GM21528 (cell line): ENCODE measurements at regions not wholly inside any gene's neighbourhood (a gene's known extent, or its start where the extent isn't known, plus 50 kb on each side); places are given as distances from the start of the nearest gene placed in this dataset.
"Not testable (repeated sequence)": the region's sequence is repeated elsewhere in the genome, so short reads cannot be mapped to it uniquely, and the experiment has no call there.

Experiments
- ATAC-seq: cut with Tn5 transposase; IDR thresholded peaks from one replicate; pipeline ENCODE4 v1.9.1; 2021; ENCODE audit warnings: mild to moderate bottlenecking, moderate library complexity; ENCODE audit not compliant: unreplicated experiment, low FRiP score

DNA sequence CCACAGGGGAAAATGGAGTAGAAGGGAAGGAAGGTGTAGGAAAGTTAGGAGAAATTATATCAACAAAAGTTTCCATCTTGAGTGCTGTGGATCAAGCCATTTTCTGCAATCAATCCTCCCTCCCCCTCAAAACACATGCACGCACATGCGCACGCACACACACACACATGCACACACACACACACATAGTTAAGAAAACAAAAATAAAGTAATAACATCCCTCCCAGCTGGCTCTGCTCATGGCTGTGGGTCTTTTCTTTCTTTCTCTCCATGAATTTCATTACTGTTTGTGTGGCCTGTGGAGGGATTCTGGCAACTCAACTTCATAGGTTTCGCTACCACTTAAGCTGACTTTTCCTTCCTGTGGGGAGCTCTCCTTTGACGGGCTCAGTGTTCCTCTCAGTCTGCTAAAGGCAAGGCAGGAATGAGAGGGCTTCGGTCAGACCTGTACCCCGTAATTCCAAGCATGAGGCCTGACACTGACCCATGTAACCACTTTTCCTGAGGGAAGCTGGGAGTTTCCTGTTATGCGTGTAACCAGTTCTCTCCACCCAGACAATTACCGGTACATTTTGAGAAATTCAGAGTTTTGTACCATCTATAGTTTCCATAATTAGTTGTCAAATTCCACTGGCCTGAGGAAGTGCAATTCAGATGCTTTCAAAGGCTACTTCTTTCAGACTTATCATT is 79.8 kb downstream of the ZNF92 start:
- ATAC-seq, result no peak

DNA sequence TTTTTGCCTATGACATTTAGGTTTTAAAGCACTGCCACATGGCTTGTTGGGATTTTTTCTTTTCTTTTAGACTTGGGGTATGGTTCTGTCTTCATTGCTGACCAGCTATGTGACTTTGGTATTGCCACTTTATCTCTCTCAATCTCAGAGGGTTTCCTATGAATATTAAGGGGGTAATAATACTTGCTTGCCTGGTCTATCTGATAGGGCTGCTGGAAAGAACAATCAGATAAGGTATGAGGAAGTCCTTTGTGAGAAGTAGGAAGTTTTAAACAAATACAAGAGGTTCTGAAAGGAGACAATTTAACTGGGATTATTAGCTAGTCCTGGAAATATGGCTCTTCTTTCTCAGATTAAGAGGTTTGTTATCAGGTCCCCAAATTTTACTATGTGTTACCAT is 80.8 kb downstream of the ZNF92 start:
- no peak for ATAC-seq

DNA sequence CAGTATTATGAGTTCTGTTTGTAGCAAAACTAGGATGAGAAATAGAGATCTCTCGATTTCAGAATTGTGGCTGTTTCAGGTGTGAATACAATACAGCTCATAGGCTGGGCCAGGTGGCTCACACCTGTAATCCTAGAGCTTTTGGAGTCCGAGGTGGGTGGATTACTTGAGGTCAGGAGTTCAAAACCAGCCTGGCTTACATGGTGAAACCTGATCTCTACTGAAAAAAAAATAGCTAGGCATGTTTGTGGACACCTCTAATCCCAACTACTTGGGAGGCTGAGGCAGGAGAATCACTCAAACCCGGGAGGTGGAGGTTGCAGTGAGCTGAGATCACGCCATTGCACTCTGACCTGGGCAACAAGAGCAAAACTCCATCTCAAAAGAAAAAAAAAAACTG is 81.4 kb downstream of the ZNF92 start:
- ATAC-seq, result not testable (repeated sequence)

DNA sequence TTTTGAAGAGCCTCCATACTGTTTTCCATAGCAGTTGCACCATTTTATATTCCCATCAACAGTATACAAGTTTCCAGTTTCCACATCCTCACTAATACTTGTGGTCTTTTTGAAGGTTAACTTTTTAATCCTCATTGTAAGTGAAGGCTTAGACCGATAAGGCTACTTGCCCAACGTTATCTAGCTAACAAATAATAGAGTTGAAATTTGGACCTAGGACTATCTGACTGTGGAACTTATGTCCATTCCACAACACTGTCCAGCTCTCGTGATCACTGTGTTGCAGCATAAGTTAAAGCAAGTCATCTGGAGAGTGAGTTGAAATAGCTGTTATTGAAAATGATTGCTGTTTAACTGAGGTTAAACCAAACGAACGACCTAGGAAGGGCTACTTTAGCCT is 84.0 kb downstream of the ZNF92 start:
- ATAC-seq, result no peak

DNA sequence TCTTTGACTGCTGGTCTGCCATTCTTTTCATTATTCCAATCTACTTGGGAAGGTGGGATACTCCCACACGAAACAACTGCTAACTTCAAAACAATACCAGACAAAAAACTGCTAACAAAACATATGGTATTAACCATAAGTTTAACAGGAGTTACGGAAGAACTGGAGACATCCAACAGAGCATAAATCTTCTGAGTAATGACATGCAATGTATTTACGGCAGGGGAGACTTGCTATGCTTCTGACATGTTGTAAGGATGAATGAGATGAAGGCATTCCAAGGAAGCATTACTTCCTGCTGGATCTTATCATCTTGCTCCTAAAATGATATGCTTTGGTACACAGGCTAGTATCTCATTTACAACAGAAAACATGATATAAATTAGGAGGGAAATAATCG is 85.8 kb downstream of the ZNF92 start:
- ATAC-seq, result no peak

DNA sequence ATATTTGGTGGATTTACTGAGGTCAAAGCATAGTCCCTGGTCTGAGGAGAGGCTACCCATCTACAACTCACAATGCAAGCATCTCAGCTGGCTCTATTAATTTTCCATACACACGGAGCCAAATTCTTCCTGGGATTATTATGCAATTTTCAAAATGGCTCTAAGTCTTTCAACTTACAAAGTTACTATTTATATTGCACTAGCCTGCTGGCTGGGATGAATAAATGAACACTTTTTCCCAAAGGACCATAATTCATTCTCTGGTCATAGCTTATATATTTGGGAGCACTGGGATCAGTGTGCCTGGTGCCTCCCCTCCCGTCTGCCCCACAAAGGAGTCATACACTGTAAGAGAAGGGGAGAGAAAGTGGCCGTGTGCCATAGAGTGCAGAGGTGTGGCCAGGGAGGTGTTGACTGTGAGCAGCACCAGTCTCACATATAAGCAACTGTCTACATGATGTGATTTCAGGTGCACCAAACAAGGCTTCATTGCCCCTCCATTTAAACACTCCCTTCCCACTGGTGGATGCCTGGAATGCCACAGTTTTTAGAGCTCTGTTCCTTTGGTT is 88.6 kb downstream of the ZNF92 start:
- no peak for ATAC-seq

DNA sequence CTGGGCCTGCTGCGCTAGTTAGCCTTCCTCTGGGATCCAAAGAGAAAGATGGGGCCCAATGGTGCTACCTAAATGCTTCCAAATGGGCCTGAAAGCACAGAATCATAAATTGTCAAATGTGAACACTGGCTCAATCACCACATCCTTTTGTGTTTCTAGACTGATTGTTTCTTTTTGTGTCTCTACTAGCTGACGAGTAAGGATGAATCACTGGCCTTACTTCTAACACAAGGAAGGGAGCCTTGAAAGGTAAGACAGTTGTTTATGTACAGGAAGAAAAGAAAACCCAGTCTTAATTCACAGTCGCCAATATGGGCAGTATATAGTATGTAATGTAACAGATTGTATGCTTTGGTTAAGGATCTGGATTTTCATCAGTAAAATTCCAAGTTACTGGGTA is 89.5 kb downstream of the ZNF92 start:
- ATAC-seq, result no peak

DNA sequence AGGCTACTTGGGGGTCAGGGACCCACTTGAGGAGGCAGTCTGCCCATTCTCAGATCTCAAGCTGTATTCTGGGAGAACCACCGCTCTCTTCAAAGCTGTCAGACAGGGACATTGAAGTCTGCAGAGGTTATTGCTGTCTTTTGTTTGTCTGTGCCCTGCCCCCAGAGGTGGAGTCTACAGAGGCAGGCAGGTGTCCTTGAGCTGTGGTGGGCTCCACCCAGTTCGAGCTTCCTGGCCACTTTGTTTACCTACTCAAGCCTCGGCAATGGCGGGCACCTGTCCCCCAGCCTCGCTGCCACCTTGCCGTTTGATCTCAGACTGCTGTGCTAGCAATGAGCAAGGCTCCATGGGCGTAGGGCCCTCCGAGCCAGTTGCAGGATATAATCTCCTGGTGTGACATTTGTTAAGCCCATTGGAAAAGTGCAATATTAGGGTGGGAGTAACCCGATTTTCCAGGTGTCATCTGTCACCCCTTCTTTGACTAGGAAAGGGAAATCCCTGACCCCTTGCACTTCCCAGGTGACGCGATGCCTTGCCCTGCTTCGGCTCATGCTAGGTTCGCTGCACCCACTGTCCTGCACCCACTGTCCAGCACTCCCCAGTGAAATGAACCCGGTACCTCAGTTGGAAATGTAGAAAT is 96.4 kb downstream of the ZNF92 start:
- not testable (repeated sequence) for ATAC-seq

DNA sequence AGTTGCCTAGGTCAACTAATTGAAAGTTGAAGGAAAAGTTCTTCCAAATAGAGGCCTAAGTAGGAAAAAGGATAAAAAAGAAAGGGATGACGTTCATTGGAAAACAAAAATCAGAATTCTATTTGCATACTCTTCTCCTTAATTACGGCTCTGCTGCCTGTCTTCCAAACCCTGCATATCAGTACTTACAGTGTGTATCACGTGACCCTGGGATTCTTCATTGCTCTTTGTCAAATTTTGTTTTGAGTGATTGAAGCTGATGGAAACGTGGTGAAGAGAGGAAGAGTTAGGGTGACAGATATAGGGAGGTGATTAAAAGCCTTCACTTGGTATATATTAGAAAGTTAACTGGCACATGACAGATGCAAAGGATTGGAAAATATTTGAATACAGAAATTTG is 97.9 kb downstream of the ZNF92 start:
- no peak for ATAC-seq

DNA sequence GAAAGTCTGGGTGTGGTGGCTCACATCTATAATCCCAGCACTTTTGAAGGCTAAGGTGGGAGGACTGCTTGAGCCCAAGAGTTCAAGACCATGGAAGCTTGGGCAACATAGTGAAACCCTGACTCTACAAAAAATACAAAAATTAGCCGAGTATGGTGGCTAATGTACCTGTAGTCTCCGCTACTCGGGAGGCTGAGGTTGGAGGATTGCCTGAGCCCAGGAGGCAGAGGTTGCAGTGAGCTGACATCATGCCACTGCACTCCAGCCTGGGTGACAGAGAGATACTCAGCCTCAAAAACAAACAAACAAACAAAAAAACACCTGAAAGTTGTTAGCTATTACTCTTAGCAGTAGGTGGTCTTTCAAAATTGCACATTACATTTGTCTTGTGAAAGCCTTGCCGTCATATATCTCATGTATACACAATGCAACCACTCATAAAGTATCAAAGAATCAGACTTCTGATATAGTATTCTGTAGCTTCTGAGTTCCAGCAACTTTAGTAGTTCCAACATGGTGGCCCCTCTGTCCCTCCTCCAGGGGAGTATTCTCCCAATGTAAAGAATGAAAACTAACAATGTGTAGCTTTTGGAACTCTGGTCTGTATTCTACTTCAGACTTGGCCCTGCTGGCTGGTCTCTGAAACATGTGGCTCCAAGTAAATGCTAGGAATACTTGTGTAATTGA is 101.5 kb downstream of the ZNF92 start:
- ATAC-seq, result peak; percentile 25

DNA sequence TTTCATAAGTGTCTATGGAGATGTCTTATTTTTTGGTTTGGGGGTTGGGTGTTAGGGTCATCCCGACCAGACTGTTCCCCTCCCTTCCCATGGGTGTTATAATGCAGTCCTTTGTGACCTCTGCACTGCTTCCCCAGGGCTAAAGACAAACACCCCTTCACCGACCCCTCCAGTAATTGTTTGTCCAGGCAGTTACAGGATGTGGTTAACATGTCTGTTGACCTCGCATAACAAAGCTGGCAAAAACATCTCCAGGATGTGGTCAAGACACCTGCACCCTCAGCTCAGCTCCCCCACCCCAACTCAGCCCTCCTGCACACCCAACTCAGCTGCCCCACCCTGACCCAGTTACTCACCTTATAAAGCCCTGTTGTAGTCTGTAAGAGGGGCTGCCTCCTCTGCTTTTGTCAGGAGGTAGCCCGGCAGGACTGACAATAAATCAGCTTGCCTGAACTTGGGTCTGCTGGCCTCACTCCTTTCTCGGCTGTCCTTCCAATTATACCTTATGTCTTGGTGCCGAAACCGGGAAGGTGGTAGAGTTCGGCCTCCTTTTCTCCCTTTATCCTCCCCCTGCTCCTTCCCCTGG is 102.2 kb downstream of the ZNF92 start:
- peak; percentile 92 for ATAC-seq

DNA sequence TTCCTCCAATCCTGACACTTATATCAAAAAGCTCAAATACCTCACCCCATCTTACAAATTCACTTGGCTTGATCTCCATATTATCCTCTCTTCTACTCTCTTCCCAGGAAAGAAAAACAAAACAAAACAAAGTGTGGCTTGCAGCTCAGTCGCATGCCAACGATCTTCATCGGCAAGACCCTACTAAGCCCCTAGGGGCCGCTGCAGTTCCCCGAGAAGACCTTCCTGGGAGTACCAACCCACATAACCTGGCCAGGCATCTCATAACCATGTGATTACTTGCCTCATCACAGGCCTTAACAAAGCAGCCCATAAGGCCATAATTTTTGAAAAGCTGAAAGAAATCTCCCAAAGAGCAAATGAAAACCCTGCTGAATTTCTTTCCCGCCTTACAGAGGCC is 103.7 kb downstream of the ZNF92 start:
- no peak for ATAC-seq

DNA sequence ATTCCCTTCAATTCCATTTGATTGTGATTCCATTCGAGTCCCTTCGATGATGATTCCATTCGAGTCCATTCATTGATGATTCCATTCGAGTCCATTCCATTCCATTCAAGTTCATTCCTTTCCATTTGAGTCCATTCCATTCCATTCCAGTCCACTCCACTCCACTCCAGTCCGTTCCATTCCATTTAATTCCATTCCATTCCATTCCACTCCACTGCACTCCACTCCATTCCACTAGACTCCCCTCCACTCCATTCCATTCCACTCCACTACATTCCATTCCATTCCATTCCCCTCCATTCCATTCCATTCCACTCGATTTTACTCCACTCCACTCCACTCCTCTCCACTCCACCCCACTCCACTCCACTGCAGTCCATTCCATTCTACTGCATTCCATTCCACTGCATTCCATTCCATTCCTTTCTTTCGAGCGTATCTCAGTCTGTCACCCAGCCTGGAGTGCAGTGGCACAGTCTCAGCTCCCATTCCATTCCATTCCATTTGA is 115.7 kb downstream of the ZNF92 start:
- no peak for ATAC-seq

DNA sequence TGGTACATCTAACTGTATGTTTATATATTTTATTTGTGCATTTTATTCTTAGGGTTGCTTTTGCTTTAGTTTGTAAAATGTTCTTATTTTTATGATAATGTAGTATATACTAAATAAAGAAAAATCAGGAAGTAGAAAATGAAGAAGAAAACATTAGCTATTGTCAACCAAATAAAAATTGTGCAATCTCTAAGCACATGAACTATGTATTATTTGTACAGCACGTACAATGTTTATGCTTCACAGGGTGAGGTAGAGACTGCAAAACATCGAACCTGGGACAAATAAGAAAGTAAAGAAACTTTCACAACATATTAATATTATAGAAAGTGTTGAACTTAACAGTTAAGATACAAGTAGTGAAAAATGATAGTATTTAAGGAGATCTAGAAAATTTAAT is 123.0 kb downstream of the ZNF92 start:
- not testable (repeated sequence) for ATAC-seq

DNA sequence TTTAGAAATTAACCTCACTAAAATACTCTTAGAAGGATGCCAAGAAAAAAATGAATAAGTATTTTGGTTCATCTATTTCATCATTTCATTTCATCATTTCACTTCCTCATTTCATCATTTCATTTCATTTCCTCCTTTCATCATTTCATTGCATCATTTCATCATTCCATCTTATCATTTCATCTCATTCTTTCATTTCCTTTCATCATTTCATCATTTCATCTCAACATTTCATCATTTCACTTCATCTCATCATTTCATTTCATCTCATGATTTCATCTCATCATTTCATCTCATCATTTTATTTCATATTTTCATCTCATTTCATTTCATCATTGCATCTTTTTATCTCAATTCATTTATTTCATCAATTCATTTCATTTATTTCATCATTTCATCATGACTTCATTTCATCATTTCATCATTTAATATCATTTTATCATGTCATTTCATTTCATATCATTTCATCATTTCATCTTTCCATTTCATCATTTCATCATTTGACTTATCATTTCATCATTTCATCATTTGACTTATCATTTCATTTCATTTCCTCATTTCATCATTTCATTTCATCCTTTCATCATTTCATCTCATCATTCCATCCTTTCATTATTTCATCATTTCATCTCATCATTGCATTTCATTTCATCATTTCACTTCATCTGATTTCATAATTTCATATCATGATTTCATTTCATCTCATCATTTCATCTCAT is 129.9 kb downstream of the ZNF92 start:
- ATAC-seq, result no peak

DNA sequence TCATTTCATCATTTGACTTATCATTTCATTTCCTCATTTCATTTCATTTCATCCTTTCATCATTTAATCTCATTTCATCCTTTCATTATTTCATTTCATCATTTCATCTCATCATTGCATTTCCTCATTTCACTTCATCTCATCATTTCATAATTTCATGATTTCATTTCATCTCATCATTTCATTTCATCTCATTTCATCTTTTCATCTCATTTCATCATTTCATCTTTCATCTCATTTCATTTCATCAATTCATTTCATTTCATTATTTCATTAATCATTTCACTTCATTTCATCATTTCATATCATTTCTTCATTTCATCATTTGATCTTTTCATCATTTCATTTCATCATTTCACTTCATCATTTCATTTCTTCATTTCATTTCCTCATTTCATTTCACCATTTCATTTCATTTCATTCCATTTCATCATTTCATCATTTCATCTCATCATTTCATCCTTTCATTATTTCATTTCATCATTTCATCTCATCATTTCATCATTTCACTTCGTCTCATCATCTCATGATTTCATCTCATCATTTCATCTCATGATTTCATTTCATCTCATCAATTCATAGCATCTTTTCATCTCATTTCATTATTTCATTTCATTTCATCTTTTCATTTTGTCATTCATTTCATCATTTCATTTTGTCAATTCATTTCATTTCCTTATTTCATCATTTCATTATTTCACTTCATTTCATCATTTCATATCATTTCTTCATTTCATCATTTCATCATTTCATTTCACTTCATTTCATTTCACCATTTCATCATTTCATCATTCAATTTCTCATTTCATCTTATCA is 131.1 kb downstream of the ZNF92 start:
- ATAC-seq, result not testable (repeated sequence)

DNA sequence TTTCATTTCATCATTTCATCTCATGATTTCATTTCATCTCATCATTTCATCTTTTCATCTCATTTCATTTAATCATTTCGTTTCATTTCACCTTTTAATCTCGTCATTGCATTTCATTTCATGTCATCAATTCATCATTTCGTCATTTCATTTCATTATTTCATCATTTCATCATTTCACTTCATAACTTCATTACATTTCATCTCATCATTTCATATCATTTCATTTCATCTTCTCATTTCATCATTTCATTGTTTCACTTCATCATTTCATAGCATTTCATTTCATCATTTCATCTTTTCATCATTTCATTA is 131.6 kb downstream of the ZNF92 start:
- ATAC-seq, result not testable (repeated sequence)

DNA sequence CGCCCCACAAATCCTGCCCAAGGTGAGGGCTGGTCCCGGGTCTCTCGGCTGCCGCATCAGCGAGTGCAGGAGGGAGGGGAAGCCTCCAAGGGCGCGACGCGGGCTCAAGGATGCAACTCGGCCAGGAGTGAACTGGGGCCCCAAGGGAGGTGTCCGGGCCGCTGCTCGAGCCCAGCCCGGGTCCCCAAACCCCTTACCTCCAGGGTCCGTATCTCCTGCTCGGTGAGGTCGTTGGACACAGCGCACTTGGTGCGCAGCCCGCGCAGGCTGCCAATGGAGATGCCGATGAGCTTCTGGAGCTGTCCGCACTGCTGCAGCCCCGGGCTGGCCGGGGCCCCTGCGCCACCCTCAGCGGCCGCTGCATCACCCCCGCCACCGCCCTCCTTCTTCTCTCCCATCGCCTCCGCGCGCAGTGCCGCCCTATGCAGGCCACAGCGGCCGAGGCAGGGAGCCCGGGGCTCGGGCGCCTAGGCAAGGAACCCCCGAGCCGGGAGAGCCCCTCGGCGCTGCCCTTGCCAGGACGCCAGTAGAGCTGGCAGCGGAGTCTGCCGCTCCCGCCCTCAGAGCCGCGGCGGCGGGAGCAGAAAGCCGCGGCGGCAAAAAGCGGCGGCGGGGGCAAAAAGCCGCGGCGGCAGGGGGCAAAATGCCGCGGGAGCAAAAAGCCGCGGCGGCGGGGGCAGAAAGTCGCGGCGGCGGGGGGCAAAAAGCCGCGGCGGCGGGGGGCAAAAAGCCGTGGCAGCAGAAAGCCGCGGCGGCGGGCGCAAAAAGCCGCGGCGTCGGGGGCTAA is 135.1 kb downstream of the ZNF92 start:
- ATAC-seq, result not testable (repeated sequence)
